Activated T-helper 2 cell treated with anti-CD3 and anti-CD28 coated beads, Interferon-gamma antibody, Interleukin-2, Interleukin-4, amounts not matched to agents 10 μg/mL and 5 μg/mL and 100 μg/mL, durations not matched to agents 14 hours and 24 hours and 36 hours (primary cell): ENCODE measurements at regions not wholly inside any gene's neighbourhood (a gene's known extent, or its start where the extent isn't known, plus 50 kb on each side); places are given as distances from the start of the nearest gene placed in this dataset.
A peak's percentile ranks its signal among the peaks of the same experiment; 100 is the strongest.

Experiments
- DNase-seq: peaks from one replicate; pipeline ENCODE4 v3.0.0; 2021; ENCODE audit warnings: low spot score
- H3K27ac Mint-ChIP-seq: one replicate; pipeline ENCODE4 v1.8.0; 2021; ENCODE audit warnings: mixed read lengths
- H3K27me3 Mint-ChIP-seq: one replicate; pipeline ENCODE4 v1.8.0; 2021; ENCODE audit warnings: low read depth, mixed read lengths
- H3K36me3 Mint-ChIP-seq: one replicate; pipeline ENCODE4 v1.8.0; 2021; ENCODE audit warnings: low read depth, mixed read lengths
- H3K4me1 Mint-ChIP-seq: one replicate; pipeline ENCODE4 v1.8.0; 2021; ENCODE audit warnings: low read depth, mixed read lengths
- H3K4me3 Mint-ChIP-seq: one replicate; pipeline ENCODE4 v1.8.0; 2021; ENCODE audit warnings: low read depth, mild to moderate bottlenecking, moderate library complexity, mixed read lengths
- H3K9me3 Mint-ChIP-seq: one replicate; pipeline ENCODE4 v1.8.0; 2021; ENCODE audit warnings: mixed read lengths
- intact Hi-C: fragments of 100-400 bp; cut with micrococcal nuclease; formaldehyde crosslinking; loops from one replicate; pipeline ENCODE4 v1.15.1; 2023

DNA sequence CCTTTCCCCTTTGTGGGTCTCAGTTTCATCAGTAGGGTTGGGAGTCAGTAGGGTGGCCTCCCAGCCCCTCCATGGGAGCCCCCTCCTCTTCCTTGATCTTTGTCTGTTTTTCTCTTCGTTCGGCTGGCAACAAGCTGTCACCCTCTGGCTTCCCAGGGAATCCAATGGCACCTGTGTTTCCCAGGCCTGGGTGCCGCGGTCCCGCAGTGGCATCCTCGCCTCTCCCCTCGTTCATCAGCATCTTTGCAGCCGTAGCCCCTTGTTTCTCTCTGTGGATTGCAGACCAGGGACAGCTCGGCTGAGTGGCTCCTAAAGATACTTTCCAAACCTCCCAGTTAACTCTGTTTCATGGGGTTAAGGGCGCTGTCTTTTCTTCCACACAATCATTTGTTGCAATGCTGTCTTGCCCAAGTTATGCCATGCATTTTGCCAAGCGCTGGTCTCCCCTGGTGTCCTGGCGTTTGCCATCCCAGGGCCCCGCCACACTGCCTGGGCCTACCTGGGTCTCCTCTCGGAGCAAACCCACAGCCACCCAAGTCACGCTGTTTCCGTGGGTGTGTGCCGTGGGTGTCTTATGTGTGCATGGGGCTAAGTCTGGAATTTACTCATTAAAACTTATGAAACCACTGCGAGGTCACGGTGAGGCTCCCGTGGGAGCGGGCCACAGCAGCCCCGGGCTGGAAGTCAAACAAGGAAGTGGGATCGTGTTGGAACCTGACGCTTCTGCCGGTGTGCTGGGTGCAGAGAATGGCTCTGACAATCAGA lies 189.4 kb upstream of the SHH start:
- H3K4me1 Mint-ChIP-seq: peaks cover 16% of the 10 kb centered on the region
- no peak overlapping the region for H3K4me3 Mint-ChIP-seq
- no peaks in the 10 kb centered on the region for H3K36me3 Mint-ChIP-seq
- DNase-seq: no peak
- H3K9me3 Mint-ChIP-seq: no peaks in the 10 kb centered on the region
- peaks cover 26% of the 10 kb centered on the region for H3K27me3 Mint-ChIP-seq
- H3K27ac Mint-ChIP-seq: no peak overlapping the region
- intact Hi-C loops: no loop called here

DNA sequence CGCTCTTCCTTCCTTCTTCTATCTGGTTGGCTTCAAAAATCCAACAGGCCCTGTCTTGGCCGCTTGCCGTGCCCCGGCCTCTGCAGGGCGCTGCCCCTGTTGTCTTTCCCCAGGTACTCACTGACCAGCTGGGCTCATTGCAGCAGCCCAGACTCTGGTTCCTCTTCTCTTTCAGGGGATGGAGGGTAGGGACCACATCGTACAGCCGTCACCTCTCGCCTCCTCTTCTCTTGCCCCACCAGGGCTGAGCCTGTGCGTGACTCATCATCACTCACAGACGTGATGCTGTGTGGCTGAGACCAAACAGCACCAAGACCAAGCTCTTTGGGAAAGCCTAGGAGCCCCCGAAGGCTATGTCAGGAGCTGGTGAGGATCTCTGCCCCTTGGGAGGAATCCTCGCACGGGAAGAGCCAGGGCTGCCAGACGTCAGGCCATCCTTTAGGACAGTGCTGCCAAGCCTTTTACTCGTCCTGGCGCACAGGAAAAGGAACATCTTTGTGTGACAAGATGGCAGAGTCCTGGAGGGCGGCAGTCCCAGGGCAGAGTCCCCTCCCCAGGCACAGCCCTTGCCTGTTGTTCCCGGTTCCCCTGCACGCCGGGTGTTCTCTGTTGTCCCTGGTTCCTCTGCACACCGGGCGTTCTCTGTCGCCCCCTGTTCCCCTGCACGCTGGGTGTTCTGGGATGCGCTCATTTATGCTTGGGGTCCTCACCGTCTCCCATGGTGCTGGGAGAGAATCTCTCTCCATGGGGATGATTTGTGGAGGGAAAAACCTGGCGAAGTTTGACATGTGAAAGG lies 188.5 kb upstream of the SHH start:
- H3K27me3 Mint-ChIP-seq: peaks cover 30% of the 10 kb centered on the region
- intact Hi-C loops: no loop called here
- no peak overlapping the region for H3K4me3 Mint-ChIP-seq
- no peaks in the 10 kb centered on the region for H3K9me3 Mint-ChIP-seq
- DNase-seq: no peak
- H3K36me3 Mint-ChIP-seq: no peaks in the 10 kb centered on the region
- peaks cover 21% of the 10 kb centered on the region for H3K4me1 Mint-ChIP-seq
- H3K27ac Mint-ChIP-seq: no peak overlapping the region

DNA sequence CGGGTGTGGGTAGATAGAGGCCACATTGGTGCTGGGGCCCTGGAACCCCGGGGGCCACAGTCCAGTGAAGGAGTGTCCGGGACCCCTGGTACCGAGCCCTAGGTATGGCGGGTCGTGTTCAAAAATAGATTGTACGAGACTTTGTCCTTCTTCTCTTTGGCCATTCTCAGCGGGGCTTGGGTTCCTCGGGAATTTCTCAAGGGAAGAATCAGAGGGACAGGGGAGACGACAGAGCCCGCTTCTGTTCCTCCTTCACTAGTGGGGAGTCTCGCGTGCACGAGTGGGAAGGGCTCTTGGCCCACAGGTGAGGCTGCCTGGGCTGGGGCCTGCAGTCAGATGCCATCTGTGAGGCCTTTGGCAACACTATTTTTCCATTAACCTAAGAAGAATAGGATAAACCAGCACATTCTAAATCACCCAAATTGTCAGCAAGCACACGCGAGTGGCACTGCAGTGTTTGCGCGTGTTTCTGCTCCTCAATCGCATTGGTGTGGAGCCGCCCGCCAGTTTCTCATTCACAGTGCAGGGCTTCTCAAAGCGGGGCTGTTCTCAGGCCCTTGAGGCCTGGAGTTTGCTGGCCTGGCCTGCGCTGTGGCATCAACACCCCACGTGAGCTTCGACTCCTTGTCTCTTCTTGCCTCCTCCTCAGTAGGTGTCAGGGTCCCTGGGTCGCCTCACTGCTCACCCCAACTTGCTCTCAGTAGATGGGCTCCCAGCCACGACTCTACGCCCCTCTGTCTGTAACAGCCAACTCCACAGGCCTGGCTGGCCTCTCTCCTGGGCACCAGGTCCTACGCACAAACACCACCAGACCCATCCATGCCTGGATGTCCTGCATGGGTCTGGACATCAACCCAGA lies 187.6 kb upstream of the SHH start:
- no peak overlapping the region for H3K27ac Mint-ChIP-seq
- H3K27me3 Mint-ChIP-seq: peaks cover 31% of the 10 kb centered on the region
- no peaks in the 10 kb centered on the region for H3K9me3 Mint-ChIP-seq
- H3K4me3 Mint-ChIP-seq: no peak overlapping the region
- no peaks in the 10 kb centered on the region for H3K36me3 Mint-ChIP-seq
- no peak for DNase-seq
- H3K4me1 Mint-ChIP-seq: peaks cover 27% of the 10 kb centered on the region
- intact Hi-C loops: no loop called here

DNA sequence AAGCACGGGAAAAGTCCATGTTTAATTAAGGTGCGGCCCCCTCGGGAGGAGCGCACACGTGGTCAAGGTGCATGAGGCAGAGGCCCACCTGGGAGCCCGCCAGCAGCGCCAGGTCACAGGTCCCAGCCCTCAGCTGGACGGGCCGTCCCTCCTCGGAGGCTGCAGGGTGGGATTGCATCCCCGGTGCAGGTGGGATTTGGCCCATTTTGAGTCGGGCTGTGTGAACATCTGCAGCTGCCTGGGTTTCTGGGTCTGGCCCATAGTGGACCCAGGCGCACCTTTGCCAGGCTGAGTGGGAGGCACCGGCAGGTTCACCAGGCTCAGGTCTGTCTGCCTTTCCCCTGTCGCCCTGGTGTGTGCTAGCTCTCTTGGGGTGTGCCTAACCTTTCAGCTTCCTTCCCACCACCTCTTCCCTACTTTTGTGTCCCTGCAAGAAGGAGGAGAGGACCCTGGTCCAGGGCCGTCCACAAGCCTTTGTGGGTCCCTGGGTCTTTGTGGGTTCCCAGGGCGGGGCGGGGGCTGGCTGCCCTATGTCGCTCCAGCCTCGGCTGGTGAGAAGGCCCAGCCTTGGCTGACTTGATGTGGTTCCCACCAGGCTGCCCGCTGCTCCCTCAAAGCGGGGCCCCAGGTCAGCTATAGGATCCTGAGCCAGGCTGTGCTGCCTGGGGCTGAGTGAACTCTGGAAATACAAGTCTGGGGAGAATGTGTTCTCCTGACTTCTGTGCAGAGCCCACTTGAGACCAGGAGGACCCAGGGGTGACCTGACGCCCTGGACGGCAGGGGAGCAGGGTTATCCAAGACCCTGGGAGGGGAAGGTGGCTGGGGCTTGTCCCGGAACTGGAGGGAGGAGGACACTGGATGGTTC lies 186.7 kb upstream of the SHH start:
- Mint-ChIP-seq H3K27me3 (peaks cover 39% of the 10 kb centered on the region), H3K4me1 (peaks cover 31% of the 10 kb centered on the region), H3K4me3 (no peak overlapping the region), H3K9me3 (no peaks in the 10 kb centered on the region), H3K27ac (no peak overlapping the region), H3K36me3 (no peaks in the 10 kb centered on the region)
- no peak for DNase-seq
- intact Hi-C loops: no loop called here

DNA sequence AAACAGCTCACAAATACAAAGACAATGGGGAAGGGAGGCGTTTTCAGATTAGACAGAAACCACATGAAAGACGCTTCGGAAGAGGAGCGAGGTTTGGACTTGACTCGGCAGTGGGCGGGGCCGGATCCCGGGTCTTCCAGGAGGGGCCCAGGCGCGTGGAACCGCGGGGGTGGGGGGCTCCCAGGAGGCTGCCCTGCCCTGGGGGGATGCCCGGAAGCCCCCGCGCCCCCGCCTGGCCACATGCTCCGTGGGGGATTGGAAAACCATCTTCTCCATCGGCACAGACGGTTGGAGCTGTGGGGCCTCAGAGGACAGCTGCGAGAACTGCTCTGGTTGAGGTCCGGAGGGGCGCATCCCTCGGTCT lies 186.0 kb upstream of the SHH start:
- Mint-ChIP-seq H3K9me3 (no peaks in the 10 kb centered on the region), H3K27ac (no peak overlapping the region), H3K36me3 (no peaks in the 10 kb centered on the region), H3K27me3 (peaks cover 45% of the 10 kb centered on the region), H3K4me3 (peak overlapping the region; percentile 35), H3K4me1 (peaks cover 31% of the 10 kb centered on the region)
- DNase-seq: peak; percentile 24
- intact Hi-C loops: no loop called here

DNA sequence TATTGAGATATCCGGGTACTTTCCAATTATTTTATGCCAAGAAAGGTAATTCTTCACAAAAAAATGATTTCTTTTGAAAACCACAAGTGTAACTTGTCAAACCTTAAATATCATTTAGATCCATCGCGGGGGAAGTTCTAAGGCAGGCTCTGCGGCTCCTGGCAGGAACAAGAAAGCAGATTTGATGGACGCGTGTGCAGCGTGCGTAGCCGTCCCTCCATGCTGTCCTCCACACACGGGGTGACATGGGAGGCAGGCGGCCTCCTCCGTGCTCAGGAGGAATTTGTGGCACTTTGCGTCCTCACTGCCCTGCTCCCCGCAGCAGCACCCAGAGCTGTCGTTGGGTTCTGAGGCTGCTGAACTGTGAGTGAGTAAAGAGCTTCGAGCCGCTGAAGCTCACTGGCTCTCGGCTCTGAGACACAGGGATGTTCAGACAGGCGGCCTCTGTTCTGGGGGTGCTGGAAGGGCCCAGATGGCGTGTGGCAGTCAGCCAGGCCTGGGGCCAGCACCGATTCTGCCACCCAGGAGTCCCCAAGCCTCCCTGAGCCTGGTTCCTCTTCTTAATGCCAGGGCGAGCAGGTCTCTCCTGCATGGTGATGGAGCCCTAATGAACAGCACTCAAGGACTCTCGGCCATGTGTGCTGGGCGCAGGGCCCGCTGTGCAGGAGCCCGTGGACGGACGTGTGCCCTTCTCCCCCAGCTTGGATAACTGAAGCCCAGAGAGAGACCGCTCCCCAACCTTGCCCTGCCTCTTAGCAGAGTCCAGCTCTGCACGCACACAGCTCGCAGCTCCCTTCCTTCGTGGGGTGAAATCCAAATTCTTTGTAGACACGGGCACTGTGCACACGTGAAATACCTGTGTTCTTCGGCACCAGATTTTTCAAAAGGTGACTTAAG lies 185.4 kb upstream of the SHH start:
- Mint-ChIP-seq H3K36me3 (no peaks in the 10 kb centered on the region), H3K27me3 (peaks cover 42% of the 10 kb centered on the region), H3K27ac (no peak overlapping the region), H3K9me3 (no peaks in the 10 kb centered on the region), H3K4me3 (peak overlapping the region; percentile 43), H3K4me1 (peaks cover 31% of the 10 kb centered on the region)
- intact Hi-C loops: loop anchor here (1.0 kb wide), 1 partner anchor 35 kb away; no protein-coding TSS in a partner anchor
- no peak for DNase-seq

DNA sequence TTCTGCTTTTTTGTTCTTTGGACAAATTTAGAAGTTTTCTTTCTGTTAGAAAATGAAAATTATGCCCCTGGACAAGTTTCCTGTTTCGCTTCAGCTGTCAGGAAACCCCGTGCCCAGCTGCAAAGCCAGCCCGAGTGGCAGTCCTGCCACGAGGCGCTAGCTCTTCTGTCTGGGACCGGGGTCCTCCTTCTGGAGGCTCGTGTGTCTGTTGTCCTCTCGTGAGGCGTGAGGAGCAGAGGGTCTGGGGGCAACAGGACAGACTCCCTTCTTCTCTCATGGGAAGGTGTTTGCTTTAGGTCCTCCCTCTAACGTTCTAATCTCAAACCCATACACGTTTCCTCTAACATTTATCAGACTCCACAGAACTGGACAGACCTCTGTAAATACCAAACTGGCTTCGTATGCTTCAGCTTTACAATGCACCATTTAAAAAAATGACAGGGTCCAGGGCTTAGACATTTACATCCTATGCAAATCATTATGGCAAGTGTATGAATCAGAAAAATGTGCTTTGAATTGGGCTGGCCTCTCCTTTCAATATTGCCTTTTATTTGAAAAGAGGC lies 184.5 kb upstream of the SHH start:
- peak overlapping the region; percentile 43 for H3K4me3 Mint-ChIP-seq
- DNase-seq: no peak
- no peaks in the 10 kb centered on the region for H3K9me3 Mint-ChIP-seq
- peaks cover 39% of the 10 kb centered on the region for H3K27me3 Mint-ChIP-seq
- H3K4me1 Mint-ChIP-seq: peaks cover 29% of the 10 kb centered on the region
- H3K36me3 Mint-ChIP-seq: no peaks in the 10 kb centered on the region
- intact Hi-C loops: loop anchor here (1.0 kb wide), 1 partner anchor 34 kb away; no protein-coding TSS in a partner anchor
- no peak overlapping the region for H3K27ac Mint-ChIP-seq

DNA sequence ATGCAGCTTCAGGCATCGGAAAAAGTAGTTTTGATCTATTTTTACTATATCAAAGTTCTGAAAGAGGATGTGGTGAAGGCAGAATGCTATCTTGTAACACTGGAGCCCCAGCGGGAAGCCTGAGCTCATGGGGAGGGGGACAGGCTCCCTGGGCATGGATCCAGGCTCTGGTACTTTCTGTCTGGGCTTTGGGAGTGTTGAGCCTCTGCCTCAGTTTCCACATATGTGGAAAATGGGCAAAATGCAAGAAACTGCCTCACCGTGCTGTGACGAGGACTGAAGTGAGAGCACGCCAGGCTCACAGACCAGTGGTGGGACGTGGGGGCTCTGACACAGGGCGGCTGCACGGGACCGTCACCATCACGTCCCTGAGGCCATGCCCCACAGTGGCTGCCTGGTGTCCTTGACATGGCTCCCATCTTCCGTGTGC lies 182.9 kb upstream of the SHH start:
- H3K27ac Mint-ChIP-seq: no peak overlapping the region
- no peaks in the 10 kb centered on the region for H3K36me3 Mint-ChIP-seq
- no peak overlapping the region for H3K4me3 Mint-ChIP-seq
- no peaks in the 10 kb centered on the region for H3K9me3 Mint-ChIP-seq
- intact Hi-C loops: no loop called here
- peaks cover 32% of the 10 kb centered on the region for H3K27me3 Mint-ChIP-seq
- H3K4me1 Mint-ChIP-seq: peaks cover 29% of the 10 kb centered on the region
- no peak for DNase-seq

DNA sequence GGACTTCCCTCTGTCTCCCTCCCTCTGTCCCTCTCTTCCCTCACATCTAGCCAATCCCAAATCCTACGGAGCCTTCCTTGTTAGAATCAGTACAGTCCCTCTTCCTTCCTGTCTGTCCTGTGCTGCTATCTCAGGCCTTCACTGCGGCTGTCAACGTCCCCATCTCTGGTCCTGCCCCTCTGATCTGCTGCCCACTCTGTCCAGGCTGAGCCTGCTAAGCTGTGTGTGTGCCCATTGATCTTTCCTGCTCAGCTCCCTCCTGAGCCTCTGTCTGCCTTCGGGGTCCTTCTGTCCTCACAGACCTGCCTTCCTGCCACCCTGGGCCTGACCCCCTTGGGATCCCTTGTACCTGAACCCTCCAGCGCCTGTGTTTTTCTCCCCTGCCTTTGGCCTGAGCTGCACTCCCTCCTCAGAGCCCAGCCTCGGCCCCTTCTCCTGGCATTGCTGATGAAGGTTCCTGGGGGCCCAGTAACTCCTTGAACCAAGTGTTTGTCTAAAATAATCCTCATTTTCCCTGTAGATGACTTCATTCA lies 182.1 kb upstream of the SHH start:
- H3K27me3 Mint-ChIP-seq: peaks cover 30% of the 10 kb centered on the region
- intact Hi-C loops: no loop called here
- H3K9me3 Mint-ChIP-seq: peaks cover 5% of the 10 kb centered on the region
- H3K36me3 Mint-ChIP-seq: no peaks in the 10 kb centered on the region
- DNase-seq: no peak
- H3K4me1 Mint-ChIP-seq: peaks cover 29% of the 10 kb centered on the region
- H3K4me3 Mint-ChIP-seq: no peak overlapping the region
- no peak overlapping the region for H3K27ac Mint-ChIP-seq

DNA sequence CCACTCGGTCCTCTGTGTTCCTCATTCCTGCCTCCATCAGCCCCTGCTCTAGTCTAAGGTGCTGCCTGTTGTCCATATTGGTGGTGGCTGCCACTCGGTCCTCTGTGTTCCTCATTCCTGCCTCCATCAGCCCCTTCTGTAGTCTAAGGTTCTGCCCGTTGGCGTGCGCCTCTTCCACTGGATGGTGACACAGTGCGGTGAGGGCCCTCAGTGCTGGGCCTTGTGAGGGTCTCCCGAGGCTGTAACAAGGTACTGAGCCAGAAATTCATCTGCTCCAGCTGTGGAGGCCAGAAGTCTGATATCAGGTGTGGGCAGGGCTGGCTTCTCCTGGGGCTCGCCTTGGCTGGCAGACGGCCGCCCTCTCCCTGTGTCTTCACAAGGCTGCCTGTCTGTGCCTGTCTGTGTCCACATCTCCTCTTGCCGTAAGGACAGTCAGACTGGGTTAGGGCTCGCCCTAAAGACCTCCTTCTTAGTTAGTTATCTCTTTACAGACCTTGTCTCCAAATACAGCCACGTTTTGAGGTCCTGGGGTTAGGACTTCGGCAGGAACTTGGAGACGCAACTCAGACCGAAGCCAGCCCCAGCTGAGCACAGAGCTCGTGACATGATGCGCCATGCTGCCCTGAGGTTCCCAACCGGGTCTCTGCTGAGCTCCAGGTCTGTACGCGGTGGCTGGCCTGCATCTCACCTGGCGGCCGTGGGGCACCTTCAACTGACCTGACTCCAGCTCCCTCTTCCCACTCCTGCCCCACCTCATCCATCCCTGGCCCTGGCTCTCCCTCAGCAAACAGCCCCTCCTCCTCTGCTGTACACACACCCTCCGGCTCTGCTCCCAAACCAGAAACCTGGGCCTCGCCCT lies 181.4 kb upstream of the SHH start:
- Mint-ChIP-seq H3K4me1 (peaks cover 29% of the 10 kb centered on the region), H3K27me3 (peaks cover 32% of the 10 kb centered on the region), H3K27ac (no peak overlapping the region), H3K9me3 (peaks cover 6% of the 10 kb centered on the region), H3K4me3 (no peak overlapping the region), H3K36me3 (no peaks in the 10 kb centered on the region)
- intact Hi-C loops: no loop called here
- no peak for DNase-seq
